ENCODE measurements at regions not wholly inside any gene's neighbourhood (a gene's known extent, or its start where the extent isn't known, plus 50 kb on each side); places are given as distances from the start of the nearest gene placed in this dataset.

- TF ChIP-seq, protein P1, sequence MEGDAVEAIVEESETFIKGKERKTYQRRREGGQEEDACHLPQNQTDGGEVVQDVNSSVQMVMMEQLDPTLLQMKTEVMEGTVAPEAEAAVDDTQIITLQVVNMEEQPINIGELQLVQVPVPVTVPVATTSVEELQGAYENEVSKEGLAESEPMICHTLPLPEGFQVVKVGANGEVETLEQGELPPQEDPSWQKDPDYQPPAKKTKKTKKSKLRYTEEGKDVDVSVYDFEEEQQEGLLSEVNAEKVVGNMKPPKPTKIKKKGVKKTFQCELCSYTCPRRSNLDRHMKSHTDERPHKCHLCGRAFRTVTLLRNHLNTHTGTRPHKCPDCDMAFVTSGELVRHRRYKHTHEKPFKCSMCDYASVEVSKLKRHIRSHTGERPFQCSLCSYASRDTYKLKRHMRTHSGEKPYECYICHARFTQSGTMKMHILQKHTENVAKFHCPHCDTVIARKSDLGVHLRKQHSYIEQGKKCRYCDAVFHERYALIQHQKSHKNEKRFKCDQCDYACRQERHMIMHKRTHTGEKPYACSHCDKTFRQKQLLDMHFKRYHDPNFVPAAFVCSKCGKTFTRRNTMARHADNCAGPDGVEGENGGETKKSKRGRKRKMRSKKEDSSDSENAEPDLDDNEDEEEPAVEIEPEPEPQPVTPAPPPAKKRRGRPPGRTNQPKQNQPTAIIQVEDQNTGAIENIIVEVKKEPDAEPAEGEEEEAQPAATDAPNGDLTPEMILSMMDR (CRISPR knock-in tag; IDR thresholded peaks at IDR 0.05): no peak
- TF ChIP-seq ZNF432 (CRISPR knock-in tag; IDR thresholded peaks at IDR 0.05; ENCODE audit: borderline replicate concordance) (no peak), ZNF891 (CRISPR knock-in tag; IDR thresholded peaks at IDR 0.05) (no peak), EED (CRISPR knock-in tag; IDR thresholded peaks at IDR 0.05) (no peak)
Measured at GRCh38 chr21:38649120-38649519, 150.8 kb upstream of the ERG start.
